NCI-H2227 (cell line): ENCODE measurements at regions not wholly inside any gene's neighbourhood (a gene's known extent, or its start where the extent isn't known, plus 50 kb on each side); places are given as distances from the start of the nearest gene placed in this dataset.

Source experiments
- DNase-seq: peaks from one replicate; lab custom pipeline; 2025; ENCODE audit not compliant: unreplicated experiment; lab: John Stamatoyannopoulos, UW

DNA sequence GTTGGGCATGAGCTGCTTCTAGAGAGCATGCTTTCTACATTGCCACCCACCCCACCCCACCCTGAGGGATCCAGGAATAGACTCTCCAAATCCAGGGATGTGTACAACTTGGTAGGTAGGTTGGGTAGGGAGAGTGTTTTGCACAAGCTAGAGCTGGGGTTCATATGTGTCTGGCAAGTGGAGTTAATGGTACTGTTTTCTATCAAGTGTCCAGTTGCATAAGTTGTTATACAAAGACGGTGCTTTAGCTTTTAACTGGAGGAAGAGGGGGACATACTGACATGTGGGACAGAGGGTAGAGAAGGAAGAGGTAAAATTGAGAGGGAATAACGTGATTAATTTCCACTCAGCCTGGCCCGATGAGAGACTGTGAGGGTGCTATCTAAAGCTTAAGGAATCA, 51.0 kb upstream of the TNC start:
- no peak for DNase-seq

DNA sequence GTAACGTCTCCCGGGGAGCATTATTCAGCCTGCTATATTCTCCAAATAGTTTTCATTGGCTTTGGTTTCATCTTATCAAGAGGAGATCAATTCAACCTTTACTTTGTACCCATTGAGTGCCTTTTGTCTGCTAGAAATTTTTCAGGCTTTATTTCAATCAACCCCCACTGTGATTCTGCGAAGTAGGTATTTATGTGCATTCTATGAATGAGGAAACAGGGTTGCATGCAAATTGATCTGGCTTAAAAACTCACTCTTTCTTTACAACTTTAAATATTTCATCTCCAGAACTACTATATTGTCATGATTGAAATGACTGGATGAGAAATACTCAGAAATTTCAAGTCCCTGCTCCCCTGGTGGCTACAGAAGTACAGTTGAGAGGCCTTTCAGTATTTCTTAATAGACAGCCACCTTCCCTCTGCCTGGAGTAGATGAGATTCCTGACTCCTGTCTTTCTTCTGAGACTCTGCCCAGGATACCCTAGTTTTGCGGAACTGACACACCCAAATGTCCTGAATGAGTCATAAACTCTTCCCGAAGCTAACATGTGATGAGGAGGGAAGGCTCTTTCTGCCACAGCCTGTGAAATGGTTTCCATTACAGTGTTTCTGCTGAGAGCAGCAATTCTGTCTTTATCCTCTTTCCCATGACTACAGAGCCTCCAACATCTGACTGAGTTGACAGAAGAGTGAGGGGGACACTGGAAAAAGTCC, 52.6 kb upstream of the TNC start:
- DNase-seq: no peak

DNA sequence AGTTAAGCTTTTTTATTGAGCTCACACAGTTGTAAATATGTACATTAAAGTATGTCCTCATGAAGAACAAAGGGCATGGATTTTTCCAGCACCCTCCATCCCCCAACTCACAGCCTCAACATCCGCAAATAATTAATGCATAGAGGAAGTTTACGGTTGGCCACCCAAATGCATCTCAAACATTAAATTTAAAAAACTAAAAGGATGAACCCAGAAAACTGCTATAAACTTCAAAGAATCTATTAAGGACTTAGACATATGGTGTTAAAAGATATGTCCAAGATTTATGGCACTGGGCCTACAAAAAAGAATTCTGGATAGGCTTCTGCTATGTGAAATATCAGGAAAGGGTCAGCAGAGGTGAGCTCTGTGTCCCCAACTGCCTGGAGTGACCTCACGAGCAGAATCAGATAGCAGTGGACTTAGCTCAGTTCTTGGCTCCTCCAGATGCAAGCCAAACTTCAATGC, 54.0 kb upstream of the TNC start:
- DNase-seq: no peak

DNA sequence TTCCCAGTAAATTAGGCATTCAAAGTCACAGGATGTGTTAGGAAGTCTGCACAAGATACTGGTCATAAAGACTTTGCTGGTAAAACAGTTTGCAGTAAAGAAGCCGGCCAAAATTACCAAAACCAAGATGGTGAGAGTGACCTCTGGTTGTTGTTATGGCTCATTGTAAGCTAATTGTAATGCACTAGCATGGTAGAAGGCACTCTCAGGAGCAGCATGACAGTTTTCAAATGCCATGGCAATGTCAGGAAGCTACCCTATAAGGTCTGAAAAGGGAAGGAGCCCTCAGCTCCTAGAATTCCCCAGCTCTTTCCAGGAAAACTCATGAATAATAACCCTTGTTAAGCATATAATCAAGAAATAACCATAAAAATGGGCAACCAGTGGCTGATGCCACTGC, 64.3 kb upstream of the TNC start:
- DNase-seq: no peak

DNA sequence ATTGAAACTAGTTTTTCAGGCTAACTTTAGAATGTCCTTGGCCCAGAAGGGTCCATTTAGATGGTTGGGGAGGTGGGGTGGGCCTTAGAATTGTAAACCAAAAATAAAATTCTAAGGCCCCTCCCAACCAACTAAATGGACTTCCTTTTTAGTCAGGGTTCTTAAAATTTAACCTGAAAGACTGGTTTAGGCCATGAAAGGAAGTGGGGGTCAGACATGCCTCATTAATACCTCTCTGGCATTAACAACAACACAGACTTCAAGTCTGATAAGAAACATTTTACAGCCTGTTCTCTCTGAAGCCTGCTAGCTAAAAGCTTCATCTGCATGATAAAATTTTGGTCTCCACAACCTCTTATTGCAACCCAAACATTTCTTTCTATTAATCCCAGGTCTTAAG, 65.5 kb upstream of the TNC start:
- DNase-seq: no peak

DNA sequence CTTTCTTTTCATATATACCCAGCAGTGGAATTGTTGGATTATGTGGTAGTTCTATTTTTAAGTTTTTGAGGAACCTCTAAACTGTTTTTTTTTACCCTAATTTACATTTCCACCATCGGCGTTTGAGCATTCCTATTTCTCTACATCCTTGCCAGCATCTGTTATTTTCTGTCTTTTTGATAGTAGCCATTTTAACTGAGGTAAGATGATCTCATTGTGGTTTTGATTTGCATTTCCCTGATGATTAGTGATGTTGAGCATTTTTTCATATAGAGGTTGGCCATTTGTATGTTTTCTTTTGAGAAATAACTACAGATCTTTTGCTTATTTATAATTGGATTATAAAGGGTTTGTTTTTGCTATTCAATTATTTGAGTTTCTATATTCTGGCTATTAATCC, 71.7 kb upstream of the TNC start:
- DNase-seq: no peak

DNA sequence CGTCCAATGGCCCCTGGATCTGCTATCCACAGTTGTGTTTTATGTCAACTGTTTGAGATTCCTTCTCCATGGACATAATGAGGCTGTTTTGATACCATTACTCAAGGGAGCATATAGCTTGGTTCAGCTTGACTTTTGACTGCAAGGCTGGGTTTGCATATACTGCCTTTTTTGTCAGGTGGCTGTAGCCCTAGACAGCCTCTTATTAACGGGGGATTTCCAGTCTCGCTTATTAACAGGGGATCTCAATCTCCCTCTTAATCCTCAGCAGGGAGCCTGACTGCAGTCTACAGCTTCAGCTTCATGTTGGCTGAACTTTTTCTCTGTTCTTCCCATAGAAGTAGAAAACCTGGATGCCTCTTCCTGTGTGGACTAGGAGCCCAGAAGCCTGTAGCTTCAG, 73.7 kb upstream of the TNC start:
- no peak for DNase-seq

DNA sequence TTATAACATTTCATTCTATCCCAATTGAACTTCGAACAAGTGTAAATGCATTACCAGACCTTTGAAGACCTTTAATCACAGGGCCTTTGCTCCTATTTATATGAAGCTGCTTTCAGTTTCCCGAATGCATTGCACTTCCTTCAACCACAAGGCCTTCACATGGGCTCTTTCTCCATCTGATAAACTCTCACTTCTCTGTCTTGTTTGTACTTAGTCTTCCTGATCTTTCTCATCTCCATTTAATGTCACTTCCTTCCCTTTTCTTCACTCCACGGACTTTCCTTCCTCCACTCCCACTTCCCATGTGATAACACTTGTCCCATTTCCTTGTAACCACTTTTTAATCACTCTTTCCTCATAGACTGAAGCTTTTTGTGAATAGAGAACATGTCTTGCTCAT, 74.3 kb upstream of the TNC start:
- DNase-seq: no peak

DNA sequence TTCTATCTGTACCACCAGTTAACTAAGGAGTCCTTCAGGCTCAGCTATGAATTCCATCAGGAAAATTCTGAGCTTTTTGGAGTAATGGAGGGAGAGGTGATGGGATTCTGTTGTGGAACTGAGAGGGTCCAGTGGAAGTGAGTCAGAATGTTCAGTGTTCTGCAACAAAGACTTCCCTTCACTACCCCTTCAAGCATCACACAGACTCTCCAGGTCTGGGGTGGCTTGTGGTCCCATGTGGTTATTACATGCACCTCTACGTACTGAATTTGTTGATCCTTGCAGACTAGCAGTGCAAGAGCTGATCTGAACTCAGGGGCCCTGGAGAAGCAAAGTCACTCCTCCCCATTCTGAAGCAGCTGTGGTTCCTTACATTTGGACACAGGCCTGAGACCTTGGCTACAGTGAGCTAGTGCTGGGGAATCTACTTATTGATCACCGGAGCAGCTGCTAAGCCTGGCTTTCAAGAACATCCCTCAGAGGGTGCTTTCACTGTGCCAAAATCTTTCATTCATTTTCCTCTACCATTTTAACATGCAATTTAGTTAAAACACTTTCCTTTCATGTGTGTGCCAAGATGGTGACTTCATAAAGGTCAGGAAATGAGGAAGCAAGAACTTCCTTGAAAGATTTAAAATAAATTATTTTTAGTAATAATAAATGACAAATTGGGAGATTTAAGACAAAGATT, 75.0 kb upstream of the TNC start:
- no peak for DNase-seq

DNA sequence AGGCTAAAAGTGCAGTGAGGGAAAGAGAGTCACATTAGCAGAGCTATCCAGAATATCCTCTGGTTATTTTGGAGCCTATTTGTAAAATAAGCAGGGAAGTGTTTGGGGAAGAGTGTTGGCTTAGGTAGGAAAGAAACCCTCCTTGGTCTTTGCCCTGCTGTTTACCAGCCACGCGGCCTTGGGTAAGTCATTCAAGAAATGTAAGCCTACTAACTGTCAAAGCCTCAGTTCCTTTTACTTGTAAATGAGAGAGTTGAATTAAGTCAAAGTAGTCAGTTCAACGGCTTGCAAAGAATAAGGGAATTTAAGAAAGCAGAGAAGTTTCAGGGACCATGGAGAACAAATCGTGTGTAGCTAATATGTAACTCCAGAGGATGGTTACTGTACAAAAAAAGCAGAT, 75.8 kb upstream of the TNC start:
- DNase-seq: no peak

DNA sequence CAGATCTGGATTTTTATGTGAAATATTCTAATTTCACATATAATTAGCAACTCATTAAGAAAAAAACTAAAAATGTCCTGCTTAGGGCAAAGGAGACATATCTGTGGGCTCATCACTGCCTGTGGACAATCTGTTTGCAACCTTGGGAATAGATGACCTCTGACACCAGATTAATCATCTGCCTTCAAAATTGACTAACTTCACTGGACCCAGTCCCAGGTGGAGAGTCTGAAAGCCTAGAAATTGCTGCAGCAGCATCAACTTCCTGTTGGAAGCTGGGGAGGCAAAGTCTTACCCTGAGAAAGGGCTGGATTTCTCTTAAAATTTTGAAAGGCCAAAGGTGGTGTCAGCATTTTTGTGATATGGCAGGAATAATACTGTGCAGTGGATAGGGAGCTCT, 76.3 kb upstream of the TNC start:
- no peak for DNase-seq

DNA sequence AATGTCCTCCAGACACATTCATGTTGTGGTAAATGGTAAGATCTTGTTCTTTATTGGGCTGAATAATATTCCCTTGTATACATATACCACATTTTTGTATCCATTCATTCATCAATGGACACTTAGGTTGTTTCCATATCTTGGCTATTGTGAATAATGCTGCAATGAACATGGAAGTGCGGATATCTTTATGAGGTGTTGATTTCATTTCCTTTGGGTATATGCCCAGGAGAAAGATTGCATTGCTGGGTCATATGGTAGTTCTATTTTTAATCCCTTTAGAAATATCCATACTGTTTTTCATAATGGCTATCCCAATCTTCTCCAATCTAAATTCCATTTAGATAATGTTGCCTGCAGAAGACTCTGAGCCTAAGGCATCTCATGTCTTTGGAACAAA, 78.0 kb upstream of the TNC start:
- no peak for DNase-seq

DNA sequence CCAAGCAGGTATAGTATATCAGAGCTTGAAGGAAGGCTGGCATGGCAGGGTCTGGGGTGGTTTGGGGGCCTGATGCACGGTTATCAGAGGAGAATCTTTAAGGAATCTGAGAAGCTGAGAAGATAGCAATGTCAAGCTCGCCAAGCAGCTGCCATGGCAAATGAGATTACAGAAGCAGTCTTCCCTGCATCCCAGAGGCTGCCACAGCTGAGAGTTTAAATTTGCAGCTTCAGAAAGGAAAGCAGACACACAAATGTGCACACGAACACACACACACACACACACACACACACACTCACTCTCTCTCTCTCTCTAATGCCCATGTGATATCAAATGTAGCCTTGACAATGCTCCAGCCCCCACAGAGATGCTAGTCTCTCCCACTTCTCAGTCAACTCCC, 79.0 kb upstream of the TNC start:
- DNase-seq: no peak

DNA sequence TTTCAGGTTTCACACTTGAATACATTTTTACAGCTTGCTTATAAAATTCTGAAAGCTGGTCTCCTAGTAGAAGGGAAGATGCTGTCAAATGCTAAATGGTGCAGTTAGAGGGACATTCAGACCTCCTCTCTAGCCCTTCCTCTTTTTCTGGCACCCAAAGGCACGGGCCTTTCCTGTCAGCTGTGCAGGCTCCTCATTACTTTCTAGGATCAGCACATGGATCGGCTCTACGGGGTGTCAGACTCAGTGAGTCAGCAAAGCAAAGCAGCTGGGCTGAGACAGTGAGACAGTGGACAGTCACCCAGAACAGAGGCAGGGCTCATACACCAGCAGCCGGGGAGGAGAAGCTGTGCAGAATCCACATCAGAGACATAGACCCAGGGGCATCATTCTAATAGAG, 80.0 kb upstream of the TNC start:
- DNase-seq: no peak

DNA sequence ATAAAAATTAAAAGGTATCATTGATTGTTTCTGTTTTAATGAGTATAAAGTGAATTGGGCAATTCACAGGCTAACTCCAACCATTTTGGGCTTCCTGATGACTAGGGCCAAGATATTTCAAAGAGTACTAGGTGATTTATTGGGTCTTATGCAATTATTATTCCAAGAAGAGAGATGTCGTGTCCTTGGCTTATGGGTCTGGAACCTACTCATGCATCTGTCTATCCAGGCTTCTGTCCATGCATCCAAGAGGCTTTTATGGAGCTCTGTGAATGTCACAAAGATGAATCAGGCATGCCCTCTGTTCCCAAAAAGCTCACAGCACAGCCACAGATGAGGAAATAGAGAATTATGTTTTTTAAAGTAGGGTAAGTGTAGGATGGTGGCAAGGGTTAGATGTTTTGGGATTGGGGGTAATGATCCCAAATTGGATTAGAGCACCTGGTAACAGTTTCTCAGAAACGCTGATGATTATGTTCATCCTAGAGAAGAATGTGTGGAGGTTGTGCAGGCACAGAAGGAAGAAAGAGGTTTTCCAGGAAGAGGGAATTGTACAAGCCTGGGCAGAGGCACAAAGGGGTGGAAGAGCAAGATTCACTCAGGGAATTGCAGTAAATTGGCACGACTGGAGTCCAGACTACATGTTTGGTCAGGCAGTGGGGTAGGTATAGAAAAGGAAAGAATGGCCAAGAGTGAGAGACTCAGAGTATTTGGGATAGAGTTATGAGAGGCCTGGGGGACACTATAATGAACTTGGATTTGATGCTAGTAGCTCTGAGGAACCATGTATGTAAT, 83.0 kb upstream of the TNC start:
- DNase-seq: no peak

DNA sequence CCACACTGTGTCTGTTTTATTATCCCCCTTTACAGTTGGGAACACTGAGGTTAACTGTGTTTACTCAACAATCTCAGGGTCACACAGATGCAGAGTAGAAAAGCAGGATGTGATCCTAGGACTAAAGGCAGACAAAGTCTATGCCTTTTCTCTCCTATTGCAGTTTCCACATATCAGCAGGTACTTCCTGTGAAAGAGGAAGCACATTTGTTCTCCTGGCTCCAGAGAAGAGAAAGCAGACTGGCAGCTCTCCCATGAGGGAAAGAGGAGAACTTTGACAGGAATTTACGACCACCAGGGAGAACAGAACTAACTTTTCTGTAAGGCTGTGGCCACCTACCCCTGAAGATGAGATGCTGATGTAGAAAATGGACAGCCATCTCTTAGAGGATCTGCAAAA, 84.2 kb upstream of the TNC start:
- DNase-seq: no peak

DNA sequence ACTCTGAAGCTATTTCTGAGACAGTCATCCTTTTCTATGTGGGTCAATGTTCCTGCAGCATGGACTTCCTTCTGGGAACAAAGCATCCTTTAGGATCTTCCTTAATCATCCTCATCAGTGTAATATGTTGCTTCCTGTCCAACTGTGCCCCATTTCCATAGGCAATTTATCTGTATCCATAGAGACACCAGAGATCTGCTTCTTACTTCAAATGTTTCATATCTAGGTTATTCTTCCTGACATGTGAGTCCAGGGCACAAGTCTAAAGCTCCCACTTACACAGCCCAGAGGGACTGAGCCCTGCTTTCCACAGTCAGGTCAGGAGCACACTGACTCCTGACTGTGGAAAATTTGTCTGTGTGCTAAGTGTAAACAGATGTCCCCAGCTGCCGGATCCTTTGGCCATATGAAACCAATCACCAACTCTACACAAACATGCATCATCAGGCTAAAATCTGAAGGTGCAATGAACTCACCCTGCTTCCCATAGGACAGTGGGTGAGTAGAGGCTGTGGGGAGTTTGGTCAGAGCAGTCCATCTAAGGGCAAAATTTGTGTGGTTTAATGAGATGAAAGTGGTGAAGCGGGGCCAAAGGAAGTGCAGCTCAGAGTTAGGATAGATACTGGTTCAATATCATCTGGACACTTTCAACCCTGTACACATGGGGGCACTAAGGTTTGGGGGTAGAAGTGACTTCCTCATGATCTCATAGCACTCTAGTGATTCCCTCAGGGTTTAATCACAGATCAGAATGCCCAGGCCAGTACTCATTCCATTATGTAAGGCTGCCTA, 85.2 kb upstream of the TNC start:
- DNase-seq: no peak

DNA sequence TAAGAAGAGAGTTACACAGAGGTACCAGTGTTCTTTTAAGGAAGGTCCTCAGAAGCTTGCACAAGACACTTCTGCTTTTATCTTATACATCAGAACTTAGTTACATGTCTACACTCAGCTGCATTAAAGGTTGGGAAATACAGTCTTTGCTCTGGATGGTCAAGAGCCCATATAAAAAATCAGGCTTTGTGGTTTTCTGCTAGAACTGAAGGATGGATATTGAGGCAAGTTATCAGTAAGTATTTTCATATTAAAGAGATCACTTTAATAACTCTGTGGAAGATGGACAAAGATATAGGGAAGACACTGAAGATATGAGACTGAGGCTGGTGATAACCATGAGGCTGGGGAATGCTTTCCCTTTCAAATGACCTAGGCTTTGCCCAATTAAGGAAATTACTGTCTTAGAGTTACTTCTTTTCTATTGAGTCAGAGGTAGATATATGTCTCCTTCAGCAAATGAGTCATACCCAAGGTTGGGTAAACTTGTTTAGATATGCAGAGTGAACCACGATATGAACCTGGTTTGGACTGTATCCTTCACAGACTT, 87.0 kb upstream of the TNC start:
- DNase-seq: no peak

DNA sequence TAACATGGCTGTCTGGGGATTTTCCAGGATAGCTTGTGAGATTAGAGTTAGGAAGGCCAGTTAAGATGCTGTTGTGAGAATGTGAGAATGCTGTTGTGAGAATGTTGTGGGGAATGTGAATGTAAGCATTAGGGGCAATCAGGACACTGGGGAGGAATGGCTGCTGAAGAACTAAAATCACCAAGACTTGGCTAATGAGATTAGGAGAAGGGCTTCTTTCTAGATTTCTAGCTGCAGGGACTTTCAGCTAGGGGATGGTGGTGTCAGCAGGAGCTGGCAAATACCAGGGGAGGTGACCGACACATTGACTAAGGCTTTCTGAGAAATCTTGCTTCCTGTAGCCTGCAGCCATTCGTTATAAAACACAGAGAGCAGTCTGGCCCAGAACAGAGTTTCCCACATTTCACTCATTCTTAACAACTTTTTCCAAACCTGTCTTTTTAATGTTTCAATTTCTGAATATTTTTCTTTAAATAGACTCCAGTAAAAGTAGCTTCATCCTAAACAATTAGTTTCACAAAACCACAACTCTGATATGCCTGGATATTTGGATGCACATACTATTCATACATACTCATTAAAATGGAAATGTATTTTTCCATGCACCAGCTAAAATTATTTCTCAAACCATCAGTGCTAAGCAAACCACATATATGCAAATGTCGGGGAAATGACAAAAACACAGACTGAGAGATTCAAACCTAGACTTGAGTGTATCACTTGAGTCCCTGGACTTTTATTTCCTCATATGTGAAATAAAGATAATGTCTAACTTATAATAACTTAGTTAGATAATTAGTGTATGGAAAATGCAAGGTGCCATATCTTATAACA, 89.3 kb upstream of the TNC start:
- DNase-seq: no peak

DNA sequence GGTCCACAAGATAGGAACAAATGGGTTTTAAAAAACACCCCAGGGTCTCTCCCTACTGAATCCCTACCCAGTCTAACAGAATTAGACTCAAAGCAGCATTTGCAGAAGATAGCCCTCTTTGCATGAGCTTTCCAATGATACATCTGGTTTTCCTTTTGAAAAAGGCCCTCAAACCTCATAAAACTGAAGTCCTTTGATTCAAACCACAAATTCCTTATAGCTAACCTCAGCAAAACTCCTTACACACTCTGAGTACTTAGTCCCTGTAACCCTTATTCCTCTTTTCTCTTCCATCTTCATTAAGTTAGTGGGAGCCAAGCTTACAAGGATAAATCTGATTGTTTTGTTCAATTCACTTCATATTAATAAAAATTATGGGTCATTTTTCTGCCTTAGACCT, 90.5 kb upstream of the TNC start:
- no peak for DNase-seq
